Uterus (tissue), 3 donors: ENCODE measurements at regions not wholly inside any gene's neighbourhood (a gene's known extent, or its start where the extent isn't known, plus 50 kb on each side); places are given as distances from the start of the nearest gene placed in this dataset.
"Not testable (repeated sequence)": the region's sequence is repeated elsewhere in the genome, so short reads cannot be mapped to it uniquely, and the experiment has no call there.

Experiments used
- DNase-seq, 2 donors: peaks; one replicate each; pipeline ENCODE4 v3.0.0-alpha.2; 2019 to 2020
- H3K27ac ChIP-seq, 2 donors: fragments of 200-600 bp; sonication (generic); 1 replicate in 1 of 2; 2 replicates in 1 of 2; pipeline ENCODE4 v1.5.1; 2016 to 2018
- H3K27me3 ChIP-seq, 2 donors: fragments of 200-600 bp; sonication (generic); one replicate each; pipeline ENCODE4 v1.5.1; 2018 to 2019; ENCODE audit warnings: control low read depth in 1 of 2
- H3K36me3 ChIP-seq, 2 donors: fragments of 200-600 bp; sonication (generic); one replicate each; pipeline ENCODE4 v1.5.1; 2019; ENCODE audit warnings: control low read depth in 1 of 2
- H3K4me1 ChIP-seq, 2 donors: fragments of 200-600 bp; sonication (generic); one replicate each; pipeline ENCODE4 v1.5.1; 2018 to 2019; ENCODE audit warnings: control low read depth in 1 of 2
- H3K4me3 ChIP-seq, 2 donors: fragments of 200-600 bp; sonication (generic); 1 replicate in 1 of 2; 2 replicates in 1 of 2; pipeline ENCODE4 v1.5.1; 2018 to 2019; ENCODE audit warnings: mild to moderate bottlenecking in 1 of 2
- H3K9me3 ChIP-seq, 2 donors: fragments of 200-600 bp; sonication (generic); one replicate each; pipeline ENCODE4 v1.5.1; 2019; ENCODE audit warnings: control low read depth in 1 of 2
- POLR2A ChIP-seq, 2 donors: fragments of 450-650 bp; IDR thresholded peaks; one replicate each; pipeline ENCODE4 v1.6.1; 2016; ENCODE audit warnings: antibody characterized with exemption in 2 of 2, mild to moderate bottlenecking in 1 of 2, moderate library complexity in 1 of 2
- intact Hi-C: fragments of 100-400 bp; cut with DNase I; formaldehyde crosslinking; loops from one replicate; pipeline ENCODE4 v1.15.1; 2023; ENCODE audit warnings: low total_unique reads
- TF ChIP-seq, protein P1 (sequence below), 4 experiments: fragments of 200-600 bp in 2 of 4; fragments of 450-650 bp in 2 of 4; sonication (generic) in 2 of 4; IDR thresholded peaks; one replicate each; pipeline ENCODE4 v1.5.1; 2016 to 2019; ENCODE audit warnings: antibody characterized with exemption in 4 of 4, mild to moderate bottlenecking in 2 of 4, moderate library complexity in 1 of 4
- donor health status: DM: yes; HTN: yes; CAD: no.

- intact Hi-C loops = no loop called here
- no peaks in the 10 kb centered on the region for H3K27me3 ChIP-seq
- no peak for DNase-seq
- no peaks in the 10 kb centered on the region for H3K9me3 ChIP-seq
- no peaks in the 10 kb centered on the region for H3K36me3 ChIP-seq
- TF ChIP-seq POLR2A (IDR thresholded peaks at IDR 0.05) = no peak
- TF ChIP-seq, protein P1, sequence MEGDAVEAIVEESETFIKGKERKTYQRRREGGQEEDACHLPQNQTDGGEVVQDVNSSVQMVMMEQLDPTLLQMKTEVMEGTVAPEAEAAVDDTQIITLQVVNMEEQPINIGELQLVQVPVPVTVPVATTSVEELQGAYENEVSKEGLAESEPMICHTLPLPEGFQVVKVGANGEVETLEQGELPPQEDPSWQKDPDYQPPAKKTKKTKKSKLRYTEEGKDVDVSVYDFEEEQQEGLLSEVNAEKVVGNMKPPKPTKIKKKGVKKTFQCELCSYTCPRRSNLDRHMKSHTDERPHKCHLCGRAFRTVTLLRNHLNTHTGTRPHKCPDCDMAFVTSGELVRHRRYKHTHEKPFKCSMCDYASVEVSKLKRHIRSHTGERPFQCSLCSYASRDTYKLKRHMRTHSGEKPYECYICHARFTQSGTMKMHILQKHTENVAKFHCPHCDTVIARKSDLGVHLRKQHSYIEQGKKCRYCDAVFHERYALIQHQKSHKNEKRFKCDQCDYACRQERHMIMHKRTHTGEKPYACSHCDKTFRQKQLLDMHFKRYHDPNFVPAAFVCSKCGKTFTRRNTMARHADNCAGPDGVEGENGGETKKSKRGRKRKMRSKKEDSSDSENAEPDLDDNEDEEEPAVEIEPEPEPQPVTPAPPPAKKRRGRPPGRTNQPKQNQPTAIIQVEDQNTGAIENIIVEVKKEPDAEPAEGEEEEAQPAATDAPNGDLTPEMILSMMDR (IDR thresholded peaks at IDR 0.05) = no peak
- no peak overlapping the region for H3K4me3 ChIP-seq
- H3K4me1 ChIP-seq = no peaks in the 10 kb centered on the region
- H3K27ac ChIP-seq = no peak overlapping the region
Observed at GRCh38 chr1:181969902-181970301, 91.6 kb downstream of the ZNF648 start.

DNA sequence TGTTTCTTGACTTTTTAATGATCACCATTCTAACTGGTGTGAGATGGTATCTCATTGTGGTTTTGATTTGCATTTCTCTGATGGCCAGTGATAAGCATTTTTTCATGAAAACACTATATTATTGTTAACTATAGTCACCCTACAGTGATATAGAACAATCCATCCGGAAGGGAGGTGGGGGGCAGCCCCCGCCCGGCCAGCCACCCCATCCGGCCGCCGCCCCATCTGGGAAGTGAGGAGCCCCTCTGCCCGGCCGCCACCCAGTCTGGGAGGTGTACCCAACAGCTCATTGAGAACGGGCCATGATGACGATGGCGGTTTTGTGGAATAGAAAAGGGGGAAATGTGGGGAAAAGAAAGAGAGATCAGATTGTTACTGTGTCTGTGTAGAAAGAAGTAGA, 106.8 kb downstream of the ZNF648 start:
- H3K9me3 ChIP-seq, intact Hi-C loops, H3K27ac ChIP-seq, H3K4me1 ChIP-seq, H3K27me3 ChIP-seq, H3K4me3 ChIP-seq, DNase-seq, H3K36me3 ChIP-seq: not testable (repeated sequence)

DNA sequence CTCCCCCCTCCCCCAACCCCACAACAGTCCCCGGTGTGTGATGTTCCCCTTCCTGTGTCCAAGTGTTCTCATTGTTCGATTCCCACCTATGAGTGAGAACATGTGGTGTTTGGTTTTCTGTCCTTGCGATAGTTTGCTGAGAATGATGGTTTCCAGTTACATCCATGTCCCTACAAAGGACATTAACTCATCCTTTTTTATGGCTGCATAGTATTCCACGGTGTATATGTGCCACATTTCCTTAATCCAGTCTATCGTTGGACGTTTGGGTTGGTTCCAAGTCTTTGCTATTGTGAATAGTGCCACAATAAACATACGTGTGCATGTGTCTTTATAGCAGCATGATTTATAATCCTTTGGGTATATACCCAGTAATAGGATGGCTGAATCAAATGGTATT, 107.3 kb downstream of the ZNF648 start:
- not testable (repeated sequence) for H3K36me3 ChIP-seq, DNase-seq

GRCh38 chr1:181953596-181953995, 107.9 kb downstream of the ZNF648 start:
- H3K4me1 ChIP-seq = no peaks in the 10 kb centered on the region
- no peaks in the 10 kb centered on the region for H3K27me3 ChIP-seq
- H3K4me3 ChIP-seq = no peak overlapping the region
- intact Hi-C loops = no loop called here
- no peak overlapping the region for H3K27ac ChIP-seq
- TF ChIP-seq POLR2A (IDR thresholded peaks at IDR 0.05) = no peak
- TF ChIP-seq, protein P1 (IDR thresholded peaks at IDR 0.05) = no peak
- no peak for DNase-seq
- no peaks in the 10 kb centered on the region for H3K36me3 ChIP-seq
- peaks cover 0 to 3% of the 10 kb centered on the region in 2 donors for H3K9me3 ChIP-seq

More for the DNA sequence above, 107.3 kb downstream of the ZNF648 start:
- H3K4me1 ChIP-seq, H3K27ac ChIP-seq, H3K9me3 ChIP-seq, H3K27me3 ChIP-seq, intact Hi-C loops, H3K4me3 ChIP-seq: not testable (repeated sequence)

GRCh38 chr1:181951213-181951612, 110.3 kb downstream of the ZNF648 start:
- H3K27me3 ChIP-seq = no peaks in the 10 kb centered on the region
- no peaks in the 10 kb centered on the region for H3K4me1 ChIP-seq
- no peaks in the 10 kb centered on the region for H3K36me3 ChIP-seq
- no peak overlapping the region for H3K27ac ChIP-seq
- no peak overlapping the region for H3K4me3 ChIP-seq
- DNase-seq = no peak
- no peak for TF ChIP-seq POLR2A (IDR thresholded peaks at IDR 0.05)
- TF ChIP-seq, protein P1 (IDR thresholded peaks at IDR 0.05) = no peak
- peaks cover 0 to 3% of the 10 kb centered on the region in 2 donors for H3K9me3 ChIP-seq
- intact Hi-C loops = no loop called here

DNA sequence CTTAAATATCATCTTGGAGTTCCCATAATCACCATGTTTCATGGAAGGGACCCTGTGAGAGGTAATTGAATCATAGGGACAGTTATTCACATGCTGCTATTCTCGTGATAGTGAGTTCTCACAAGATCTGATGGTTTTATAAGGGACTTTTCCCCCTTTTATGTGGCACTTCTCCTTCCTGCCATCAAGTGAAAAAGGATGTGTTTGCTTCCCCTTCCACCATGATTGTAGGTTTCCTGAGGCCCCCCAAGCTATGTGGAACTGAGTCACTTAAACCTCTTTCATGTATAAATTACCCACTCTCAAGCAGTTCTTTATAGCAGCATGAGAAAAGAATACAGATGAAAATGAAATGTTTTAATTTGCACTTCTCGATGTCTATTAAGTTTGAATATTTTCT, 112.0 kb downstream of the ZNF648 start:
- Histone ChIP-seq H3K27ac (no peak overlapping the region), H3K9me3 (no peaks in the 10 kb centered on the region), H3K4me1 (no peaks in the 10 kb centered on the region), H3K36me3 (no peaks in the 10 kb centered on the region), H3K27me3 (no peaks in the 10 kb centered on the region), H3K4me3 (no peak overlapping the region)
- DNase-seq = no peak
- TF ChIP-seq, protein P1 (IDR thresholded peaks at IDR 0.05) = no peak
- no peak for TF ChIP-seq POLR2A (IDR thresholded peaks at IDR 0.05)
- intact Hi-C loops = no loop called here
